HG03342 (cell line): ENCODE measurements at regions not wholly inside any gene's neighbourhood (a gene's known extent, or its start where the extent isn't known, plus 50 kb on each side); places are given as distances from the start of the nearest gene placed in this dataset.

ENCODE experiments used
- ATAC-seq: cut with Tn5 transposase; IDR thresholded peaks from one replicate; pipeline ENCODE4 v1.9.1; 2021; ENCODE audit warnings: mild to moderate bottlenecking, moderate library complexity; ENCODE audit not compliant: unreplicated experiment

DNA sequence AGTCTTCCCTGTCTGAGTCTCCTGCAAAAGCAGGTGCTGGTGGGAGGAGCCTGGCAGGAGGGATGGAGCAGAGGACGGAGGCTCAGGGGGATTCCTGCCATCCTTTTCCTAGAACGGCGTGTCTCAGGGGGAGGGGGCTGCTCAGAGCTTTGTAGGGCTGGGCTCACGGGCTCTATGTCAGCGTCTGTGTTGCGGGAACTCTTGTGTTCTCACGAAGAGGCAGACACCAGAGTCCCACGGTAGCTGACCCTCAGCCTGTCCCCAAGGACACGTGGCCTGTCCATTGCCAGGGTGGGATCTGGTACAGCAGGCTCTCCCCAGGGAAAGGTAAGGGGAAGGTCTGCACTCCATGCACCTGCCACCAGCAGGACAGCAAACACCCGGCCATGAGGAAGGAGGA, 1505.2 kb downstream of the TBC1D22A start:
- ATAC-seq = no peak

DNA sequence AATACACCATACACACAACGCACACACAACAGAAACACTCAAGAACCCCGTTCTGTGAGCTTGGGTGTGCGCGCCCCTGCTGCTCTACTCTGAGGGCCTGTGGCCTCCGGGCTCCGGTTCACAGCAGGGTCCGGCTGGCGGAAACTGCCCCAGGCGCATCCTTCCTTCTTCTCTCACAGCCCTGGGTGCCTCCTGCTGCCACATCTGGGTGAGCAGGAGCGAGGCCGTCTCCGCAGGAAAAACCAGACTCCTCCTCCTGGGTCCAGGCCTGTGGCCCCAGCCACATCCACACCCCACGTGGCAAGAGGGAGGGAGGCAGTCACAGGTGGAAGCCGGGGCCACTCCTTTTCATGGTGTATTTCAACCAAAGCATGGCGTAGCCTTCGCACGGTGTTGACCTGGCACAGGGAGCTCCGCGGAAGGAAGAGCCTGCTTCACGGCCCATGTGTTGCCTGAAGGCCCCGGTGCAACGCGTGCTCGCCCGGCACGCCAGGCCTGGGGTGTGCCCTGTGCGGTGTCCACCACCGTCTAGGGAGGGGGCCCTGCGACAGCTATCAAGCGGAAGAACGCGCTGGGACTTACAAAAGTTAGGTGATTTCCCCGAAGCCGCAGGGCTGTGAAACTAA, 1502.7 kb downstream of the TBC1D22A start:
- no peak for ATAC-seq

DNA sequence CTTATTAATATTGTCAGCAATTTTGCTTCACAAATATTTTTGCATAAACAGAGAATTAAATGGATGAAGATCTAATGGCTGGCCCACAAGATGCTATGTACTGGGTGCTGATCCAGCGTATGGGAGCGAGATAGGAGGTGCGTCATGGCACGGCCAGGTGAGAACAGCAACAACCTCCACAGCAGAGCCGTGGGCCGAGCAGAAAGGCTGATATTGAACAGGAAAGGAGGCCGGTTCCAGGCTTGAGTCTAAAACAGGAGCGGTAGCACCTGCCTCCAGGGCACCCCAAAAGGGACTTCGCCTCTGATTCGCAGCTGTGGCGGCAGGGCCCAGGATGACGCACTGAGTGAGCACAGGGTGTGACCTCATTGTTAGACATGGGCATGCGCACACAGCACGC, 1502.1 kb downstream of the TBC1D22A start:
- ATAC-seq = no peak

DNA sequence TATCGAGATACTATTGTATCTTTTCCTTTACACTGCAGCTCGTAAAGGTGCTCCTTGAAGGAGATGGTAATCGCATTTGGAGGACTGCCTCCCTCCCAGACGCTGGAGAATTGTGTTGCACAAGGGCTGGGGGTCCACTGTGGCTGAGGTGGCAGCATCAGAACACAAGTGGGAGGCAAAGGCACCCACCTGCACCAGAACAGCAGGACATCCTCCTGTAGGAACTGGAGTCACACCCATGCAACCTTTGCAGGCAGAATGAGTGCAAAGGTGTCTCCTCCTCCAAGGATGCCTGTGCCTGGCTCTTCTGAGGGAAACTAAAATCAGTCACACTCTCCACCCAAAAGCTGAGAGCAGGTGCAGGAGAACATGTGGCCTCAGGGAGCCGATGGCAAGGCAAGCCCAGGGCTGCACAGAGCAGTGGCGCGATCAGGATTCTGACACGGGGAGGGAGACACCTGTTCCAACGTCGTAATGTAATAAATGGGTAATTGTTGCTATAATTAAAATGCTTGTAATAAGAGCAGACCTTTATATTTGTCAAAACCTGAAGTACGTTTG, 1501.4 kb downstream of the TBC1D22A start:
- ATAC-seq = no peak

DNA sequence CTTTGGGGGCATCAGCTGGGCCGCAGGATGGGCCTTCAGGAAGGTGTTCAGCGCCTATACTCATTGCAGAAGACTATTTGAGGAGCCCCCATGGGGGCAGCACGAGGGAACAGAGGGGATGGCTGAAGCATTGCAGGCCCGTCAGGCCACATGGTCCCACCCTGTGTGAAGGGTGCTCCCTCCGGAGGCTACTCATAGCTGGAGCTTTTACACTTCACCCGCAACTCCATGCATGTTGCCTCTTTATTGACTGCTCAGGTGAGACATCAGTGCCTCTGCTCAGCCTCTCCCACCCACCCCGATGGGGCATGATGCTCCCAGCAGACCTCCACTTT, 1500.9 kb downstream of the TBC1D22A start:
- no peak for ATAC-seq

DNA sequence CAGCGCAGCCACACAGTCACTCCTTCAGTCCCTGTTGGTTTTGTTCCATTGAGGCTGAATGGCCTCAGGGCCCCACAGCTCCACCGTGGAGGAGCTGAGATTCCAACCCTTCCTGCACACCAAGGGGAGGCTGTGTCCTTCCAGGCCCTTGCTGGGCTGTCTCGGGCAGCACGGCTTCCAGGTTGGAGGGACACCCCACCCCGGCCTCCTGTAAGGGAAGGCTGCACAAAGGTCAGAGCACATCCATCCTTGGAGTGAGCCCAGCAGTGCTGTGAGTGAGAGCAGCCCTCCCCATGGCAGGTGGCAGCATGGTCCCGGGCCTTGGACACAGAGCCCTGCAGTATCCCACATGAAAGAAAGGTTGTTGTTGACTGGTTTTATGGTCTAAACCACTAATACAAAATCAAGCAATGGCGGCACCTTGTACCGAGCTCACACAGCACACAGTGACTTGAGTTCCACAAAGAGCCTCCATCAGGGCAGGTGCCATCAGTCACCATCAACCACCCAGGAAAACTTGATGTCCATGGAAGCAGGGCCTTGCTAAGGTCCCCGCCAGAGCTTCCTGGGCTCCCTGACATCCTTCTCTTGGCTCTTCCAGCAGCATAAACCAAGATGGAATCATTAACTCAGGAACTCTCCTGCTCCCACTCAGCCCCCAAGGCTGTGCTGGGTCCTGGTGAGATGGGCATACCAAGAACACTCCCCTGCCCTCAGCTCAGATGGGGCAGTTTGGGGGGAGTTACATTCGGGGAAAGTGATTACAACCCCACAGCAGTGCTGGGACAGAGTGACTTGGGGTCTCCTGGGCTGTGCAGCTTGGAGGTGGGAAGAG, 1500.4 kb downstream of the TBC1D22A start:
- ATAC-seq = no peak

DNA sequence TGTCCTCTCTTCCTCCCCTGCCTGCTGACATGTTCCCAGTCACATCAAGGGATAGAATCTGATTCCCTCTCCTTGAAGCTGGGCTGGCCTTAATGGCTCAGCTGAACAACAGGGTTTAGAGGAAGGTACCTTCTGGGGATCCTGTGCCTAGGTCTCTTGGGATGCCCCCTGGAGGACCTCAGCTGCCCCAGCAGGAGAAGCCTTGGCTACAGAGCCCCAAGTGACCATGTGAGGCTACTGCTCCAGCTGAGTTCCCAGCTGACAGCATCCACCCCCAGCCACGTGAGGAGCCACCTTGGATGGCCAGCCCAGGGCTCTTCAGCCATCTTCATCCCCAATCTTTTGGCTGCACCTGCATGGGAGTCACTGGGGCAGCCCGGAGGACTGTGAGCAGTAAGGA, 1499.3 kb downstream of the TBC1D22A start:
- no peak for ATAC-seq

DNA sequence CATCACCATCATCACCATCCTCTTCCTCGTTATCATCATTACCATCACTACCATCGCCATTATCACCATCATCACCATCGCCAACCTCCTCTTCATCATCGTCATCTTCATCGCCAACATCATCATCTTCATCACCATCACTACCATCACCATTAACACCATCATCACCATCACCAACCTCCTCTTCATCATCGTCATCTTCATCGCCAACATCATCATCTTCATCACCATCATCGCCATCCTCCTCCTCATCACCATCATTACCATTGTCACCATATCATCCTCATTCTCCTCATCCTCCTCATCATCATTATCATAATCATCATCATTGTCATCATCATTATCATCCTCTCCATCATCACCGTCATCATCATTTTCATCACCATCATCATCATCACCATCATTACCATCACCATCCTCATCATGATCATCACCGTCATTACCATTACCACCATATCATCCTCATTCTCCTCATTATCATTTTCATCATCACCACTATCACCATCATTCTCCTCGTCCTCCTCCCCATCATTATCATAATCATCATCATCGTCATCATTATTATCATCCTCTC, 1498.7 kb downstream of the TBC1D22A start:
- ATAC-seq = no peak

DNA sequence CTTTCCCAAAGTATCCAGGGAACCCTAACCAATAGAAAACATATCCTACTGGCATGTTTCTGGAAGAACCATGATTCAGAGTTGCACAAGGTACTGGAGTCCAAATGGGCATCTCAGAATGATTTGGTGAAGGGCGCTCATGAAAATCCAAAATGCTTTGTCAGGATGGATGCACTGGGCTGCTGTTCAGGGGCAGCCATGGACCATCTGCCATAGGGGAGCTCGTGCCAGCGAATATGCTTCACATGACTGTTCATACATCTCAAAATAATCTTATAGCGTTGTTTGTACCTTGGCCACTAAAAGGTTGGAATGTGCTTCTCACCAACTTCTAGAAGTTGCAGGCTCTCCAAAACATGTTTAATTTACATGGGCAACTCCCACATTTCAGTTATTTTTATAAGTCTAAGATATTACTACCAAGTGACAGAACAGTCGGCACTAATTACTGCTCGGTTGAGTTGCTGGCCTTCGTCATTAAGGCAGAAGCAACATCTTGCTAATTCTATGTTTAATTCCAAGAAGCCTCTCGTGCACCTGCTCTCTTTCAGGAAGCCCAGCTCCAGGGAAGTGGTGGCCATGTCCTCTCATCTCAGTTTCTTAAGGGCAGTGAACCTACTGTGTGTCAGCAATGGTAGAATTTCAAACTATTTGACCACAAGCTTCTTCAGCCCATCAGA, 1497.7 kb downstream of the TBC1D22A start:
- no peak for ATAC-seq

DNA sequence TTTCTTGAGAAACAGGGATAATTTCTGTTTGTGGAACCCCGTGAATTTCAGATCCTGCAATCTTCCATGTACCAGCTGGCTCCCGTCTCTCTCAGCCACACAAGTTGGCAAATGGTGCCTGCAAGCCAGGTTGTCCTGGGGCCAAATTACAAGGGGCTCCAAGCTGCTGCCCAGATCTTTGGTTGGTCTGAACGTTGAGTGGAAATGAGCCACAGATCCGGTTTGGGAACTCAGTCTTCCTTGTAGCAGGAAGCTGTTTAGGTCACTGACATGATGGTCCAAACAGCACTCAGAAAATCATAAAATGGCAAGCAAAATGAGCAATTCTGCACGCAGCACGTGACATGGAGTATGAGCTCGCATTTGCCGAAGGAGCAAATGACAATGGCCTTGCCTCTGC, 1496.4 kb downstream of the TBC1D22A start:
- ATAC-seq = no peak

DNA sequence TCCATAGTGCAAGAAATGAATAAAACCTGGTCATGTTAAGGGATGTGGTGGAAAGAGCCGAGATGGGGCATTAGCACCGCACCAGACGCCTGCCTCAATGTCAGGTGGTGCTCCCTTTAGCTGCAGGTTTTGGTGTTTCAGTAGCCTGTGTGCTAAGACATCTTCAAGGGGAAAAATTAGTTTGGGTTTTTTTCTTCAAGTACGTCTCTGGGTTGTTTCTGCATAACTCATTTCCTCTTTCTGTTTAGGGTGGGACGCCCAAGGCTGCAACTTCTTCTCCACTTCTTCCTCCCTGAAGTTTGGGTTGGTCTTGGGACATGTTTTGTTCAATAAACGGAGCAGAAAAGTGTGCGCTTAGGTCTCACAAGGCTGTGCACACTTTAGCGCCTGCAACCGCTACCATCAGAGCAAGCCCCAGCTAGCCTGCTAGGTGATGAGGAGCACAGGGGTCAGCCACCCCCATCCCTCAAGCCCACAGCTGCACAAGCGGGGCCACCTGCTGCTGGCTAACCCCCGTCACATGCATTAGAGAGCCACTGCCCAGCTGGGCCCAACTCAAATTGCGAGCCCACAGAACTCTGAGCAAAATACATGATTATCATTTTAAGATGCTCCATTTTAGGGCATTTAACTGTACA, 1495.7 kb downstream of the TBC1D22A start:
- no peak for ATAC-seq

DNA sequence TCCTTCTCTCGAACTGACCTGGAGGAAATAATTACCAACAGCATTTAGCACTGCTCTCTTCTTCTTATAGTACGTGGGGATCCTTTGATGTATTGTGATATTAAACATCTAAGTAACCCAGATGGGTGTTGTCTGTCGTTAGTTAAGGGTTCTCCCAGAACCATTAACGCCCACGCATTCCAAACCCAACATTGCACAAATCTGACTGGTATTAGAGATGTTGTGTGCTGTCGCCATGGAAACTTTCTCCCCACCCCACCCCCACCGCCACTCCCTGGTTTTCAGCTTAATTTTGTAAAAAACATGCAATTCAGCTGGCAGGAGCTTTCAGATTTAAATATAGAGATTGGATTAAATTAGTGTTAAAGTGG, 1495.2 kb downstream of the TBC1D22A start:
- ATAC-seq = no peak

DNA sequence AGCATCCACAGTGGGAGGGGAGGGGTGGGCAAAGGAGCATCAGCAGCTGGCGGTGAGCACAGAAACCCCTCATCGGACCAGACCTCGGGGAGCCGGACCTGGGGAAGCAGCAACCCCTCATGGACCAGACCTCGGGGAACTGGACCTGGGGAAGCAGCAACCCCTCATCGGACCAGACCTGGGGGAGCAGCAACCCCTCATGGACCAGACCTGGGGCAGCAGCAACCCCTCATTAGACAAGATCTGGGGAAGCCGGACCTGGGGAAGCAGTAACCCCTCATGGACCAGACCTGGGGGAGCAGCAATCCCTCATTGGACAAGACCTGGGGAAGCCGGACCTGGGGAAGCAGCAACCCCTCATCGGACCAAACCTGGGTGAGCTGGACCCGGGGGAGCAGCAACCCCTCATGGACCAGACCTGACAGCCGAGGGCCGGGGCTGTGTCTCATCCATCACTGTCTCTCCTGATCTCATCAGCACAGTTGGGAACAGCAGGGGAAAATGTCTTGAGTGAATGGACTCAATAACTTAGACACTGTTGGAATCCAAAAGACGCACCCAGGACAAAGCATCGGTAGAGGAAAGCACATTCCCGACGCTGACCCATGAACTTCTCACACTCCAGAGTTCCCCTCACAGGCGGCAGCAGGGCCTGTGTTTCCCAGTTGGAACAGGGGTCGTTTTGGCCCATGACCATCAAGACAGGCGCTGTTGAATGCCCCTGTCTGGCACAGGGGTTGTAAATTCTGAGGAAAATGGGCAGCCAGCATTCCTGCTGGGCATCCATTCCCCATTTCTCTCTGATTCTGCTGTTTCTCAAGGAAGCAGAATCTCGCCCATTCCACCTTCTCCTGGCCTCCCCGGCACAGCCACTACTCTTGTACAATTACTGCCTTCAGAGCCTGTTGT, 1494.6 kb downstream of the TBC1D22A start:
- no peak for ATAC-seq

DNA sequence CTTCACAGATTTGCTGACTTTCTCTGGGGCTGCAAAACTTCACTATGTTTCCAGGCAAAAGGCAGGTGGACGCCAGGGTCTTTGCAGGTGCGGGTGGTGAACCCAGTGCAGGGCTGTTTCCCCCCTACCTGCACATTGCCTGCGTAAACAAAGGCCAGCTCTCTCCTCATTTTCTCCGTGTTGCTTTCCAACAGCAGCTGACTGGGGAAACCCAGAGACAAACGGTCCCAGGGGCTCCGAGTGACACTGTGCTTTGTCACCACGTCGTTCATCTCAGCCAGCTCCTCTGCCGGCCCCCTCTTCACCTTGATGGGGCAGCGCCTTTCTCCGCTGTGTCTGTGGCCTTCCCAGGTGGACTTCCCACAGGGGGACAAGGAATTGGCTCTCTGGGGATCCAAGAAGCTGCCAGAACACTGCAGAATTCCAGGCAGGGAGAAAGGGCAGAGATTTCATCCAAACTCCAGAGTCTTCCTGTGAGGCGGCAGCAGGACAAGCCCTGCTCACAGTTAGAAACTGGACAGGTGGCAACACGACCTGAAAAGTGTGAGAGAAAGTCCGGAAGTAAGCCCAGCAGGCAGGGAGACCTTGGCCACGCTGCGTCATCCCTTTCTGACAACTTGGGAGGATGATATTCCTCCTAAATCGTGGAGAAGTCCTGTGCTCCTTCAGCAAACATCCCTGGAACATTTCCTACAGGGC, 1493.7 kb downstream of the TBC1D22A start:
- no peak for ATAC-seq

DNA sequence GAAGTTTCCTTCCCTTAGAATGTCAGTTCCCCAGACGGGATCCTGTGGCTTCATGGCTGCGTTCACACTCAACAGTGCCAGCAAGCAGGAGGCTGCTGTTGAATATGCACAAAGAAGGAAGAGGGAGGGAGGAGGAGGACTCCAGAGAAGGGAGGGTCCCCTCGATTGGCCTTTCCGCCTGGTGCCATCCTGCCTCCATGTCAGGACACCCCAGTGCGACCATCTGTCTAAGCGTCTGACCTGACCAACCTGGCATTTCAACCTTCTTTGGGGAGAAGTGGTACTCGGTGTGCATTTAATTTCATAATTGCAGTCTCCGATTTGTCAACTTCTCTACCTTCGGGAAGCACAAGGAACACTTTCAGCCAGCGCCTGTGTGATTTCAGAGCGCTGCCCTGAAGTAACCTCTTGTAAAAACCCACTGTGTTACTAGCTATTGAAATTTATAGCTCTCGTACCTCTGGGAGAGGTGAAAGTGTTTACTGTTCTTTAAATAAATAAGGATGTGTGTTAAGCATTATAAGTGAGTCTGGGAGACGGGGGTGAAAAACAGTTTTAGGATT, 1491.9 kb downstream of the TBC1D22A start:
- no peak for ATAC-seq

DNA sequence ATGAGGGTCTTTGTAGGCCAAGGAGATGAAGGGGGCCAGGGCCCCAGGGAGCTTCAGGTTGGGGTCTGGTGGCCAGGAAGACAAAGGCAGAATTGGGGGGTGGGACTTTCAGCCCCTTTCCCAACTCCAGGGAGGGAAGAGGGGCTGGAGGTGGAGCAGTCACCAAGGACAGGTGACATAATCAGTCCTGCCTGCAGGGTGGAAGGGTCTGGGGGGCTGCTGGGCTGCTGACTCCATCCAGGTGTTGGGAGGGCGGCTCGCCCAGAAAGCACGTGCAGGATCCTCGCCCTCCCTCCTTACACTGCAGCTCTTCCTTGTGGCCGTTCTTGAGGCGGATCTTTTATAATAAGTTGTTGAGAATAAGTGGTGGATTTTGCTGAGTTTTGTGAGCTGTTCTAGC, 1491.1 kb downstream of the TBC1D22A start:
- no peak for ATAC-seq

DNA sequence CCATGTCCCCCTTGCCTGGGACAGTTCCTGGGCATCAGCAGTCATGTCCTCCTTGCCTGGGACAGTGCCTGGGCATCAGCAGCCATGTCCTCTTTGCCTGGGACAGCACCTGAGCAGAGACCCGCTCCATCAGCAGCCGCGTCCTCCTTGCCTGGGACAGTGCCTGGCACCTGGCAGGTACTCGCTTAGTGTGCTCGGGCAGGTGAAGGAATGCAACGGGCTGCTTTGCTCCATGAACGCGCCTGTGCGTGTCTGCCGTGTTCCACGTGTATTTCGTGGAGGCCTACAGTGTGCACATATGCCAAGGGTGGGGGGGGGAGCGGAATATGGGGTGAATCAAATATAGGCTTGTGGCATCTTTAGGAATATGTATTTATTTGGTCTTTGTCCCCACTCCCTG, 1490.7 kb downstream of the TBC1D22A start:
- no peak for ATAC-seq

DNA sequence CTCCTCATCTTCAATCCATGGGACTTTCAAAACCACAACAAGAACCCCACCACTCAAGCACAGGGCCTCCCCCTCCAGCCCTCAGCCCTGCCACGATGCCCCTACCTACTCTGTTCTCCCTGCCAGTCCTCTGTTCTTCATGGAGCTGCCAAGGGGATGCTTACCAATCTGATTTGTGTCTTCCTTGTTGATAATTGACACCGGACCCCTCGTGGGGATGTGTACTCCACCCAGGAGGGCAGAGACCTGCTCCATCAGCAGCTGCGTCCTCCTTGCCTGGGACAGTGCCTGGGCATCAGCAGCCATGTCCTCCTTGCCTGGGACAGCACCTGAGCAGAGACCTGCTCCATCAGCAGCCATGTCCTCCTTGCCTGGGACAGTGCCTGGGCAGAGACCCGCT, 1489.2 kb downstream of the TBC1D22A start:
- ATAC-seq = no peak

DNA sequence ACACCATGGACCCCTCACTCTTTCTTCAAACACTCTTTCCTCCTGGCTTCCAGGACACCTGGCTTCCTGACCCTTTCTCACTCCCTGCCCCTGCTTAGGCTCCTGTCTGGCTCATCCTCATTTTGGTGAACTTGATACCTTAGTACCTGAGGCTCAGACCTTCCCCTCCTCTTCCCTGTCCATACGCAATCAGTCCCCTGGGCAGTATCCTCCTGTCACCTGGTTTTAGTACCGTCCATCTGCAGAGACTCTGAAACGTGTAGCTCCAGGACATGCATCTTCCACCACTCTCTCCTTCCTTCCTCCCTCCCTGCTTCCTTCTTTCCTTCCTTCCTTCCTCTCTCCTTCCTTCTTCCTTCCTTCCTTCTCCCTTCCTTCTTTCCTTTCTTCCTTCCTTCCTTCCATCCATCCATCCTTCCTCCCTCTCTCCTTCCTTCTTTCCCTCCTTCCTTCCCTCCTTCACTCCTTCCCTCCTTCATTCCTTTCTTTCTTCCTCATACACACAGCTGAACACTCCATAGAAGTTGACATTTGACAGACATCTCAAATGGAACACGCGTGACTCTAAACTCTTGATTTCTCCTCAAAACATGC, 1488.6 kb downstream of the TBC1D22A start:
- no peak for ATAC-seq
